GM21447 (cell line): ENCODE measurements at regions not wholly inside any gene's neighbourhood (a gene's known extent, or its start where the extent isn't known, plus 50 kb on each side); places are given as distances from the start of the nearest gene placed in this dataset.
A peak's percentile ranks its signal among the peaks of the same experiment; 100 is the strongest.

Experiments used
- ATAC-seq: cut with Tn5 transposase; IDR thresholded peaks from one replicate; pipeline ENCODE4 v1.9.1; 2021; ENCODE audit not compliant: unreplicated experiment

GRCh38 chr20:24111858-24112257 is 123.3 kb upstream of the GGTLC1 start:
- no peak for ATAC-seq

- no peak for ATAC-seq
These were observed 121.0 kb upstream of the GGTLC1 start for GRCh38 chr20:24109537-24109936.

- no peak for ATAC-seq
These were observed 120.4 kb upstream of the GGTLC1 start for GRCh38 chr20:24109008-24109407.

- no peak for ATAC-seq
These were observed 120.0 kb upstream of the GGTLC1 start for GRCh38 chr20:24108581-24108980.

- ATAC-seq: no peak
These were observed 118.3 kb upstream of the GGTLC1 start for GRCh38 chr20:24106801-24107445.

GRCh38 chr20:24106150-24106800 is 117.7 kb upstream of the GGTLC1 start:
- no peak for ATAC-seq

GRCh38 chr20:24102749-24103333 is 114.3 kb upstream of the GGTLC1 start:
- ATAC-seq: no peak

GRCh38 chr20:24102290-24102689 is 113.7 kb upstream of the GGTLC1 start:
- ATAC-seq: no peak

GRCh38 chr20:24100370-24101011 is 111.9 kb upstream of the GGTLC1 start:
- ATAC-seq: peak; percentile 76

GRCh38 chr20:24098886-24099285 is 110.3 kb upstream of the GGTLC1 start:
- ATAC-seq: no peak

- no peak for ATAC-seq
These were observed 109.1 kb upstream of the GGTLC1 start for GRCh38 chr20:24097506-24098245.

GRCh38 chr20:24096864-24097450 is 108.4 kb upstream of the GGTLC1 start:
- no peak for ATAC-seq

- ATAC-seq: no peak
These were observed 107.7 kb upstream of the GGTLC1 start for GRCh38 chr20:24096264-24096663.

- ATAC-seq: no peak
These were observed 107.2 kb upstream of the GGTLC1 start for GRCh38 chr20:24095756-24096155.

GRCh38 chr20:24095303-24095702 is 106.7 kb upstream of the GGTLC1 start:
- ATAC-seq: no peak

- ATAC-seq: no peak
These were observed 101.0 kb upstream of the GGTLC1 start for GRCh38 chr20:24089576-24089975.

- no peak for ATAC-seq
These were observed 97.5 kb upstream of the GGTLC1 start for GRCh38 chr20:24086121-24086520.

- ATAC-seq: no peak
These were observed 95.7 kb upstream of the GGTLC1 start for GRCh38 chr20:24084281-24084680.

- no peak for ATAC-seq
These were observed 92.5 kb upstream of the GGTLC1 start for GRCh38 chr20:24081077-24081476.

GRCh38 chr20:24079661-24080412 is 91.3 kb upstream of the GGTLC1 start:
- no peak for ATAC-seq
